Nephron (organoid): ENCODE measurements at regions not wholly inside any gene's neighbourhood (a gene's known extent, or its start where the extent isn't known, plus 50 kb on each side); places are given as distances from the start of the nearest gene placed in this dataset.

Experiments used
- H3K27ac Mint-ChIP-seq, 3 experiments: 2 replicates each; pipeline ENCODE4 v1.8.0; 2020; ENCODE audit warnings: mixed read lengths in 3 of 3, mild to moderate bottlenecking in 2 of 3, moderate library complexity in 1 of 3
- H3K27me3 Mint-ChIP-seq: 2 replicates; pipeline ENCODE4 v1.8.0; 2021; ENCODE audit warnings: low read depth, mild to moderate bottlenecking, moderate library complexity, mixed read lengths
- H3K36me3 Mint-ChIP-seq: 2 replicates; pipeline ENCODE4 v1.8.0; 2020; ENCODE audit warnings: low read depth, mixed read lengths
- H3K4me1 Mint-ChIP-seq: 2 replicates; pipeline ENCODE4 v1.8.0; 2020; ENCODE audit warnings: mixed read lengths
- H3K4me3 Mint-ChIP-seq, 3 experiments: 2 replicates each; pipeline ENCODE4 v1.8.0; 2020; ENCODE audit warnings: mild to moderate bottlenecking in 3 of 3, mixed read lengths in 3 of 3, moderate library complexity in 2 of 3
- H3K9me3 Mint-ChIP-seq: 2 replicates; pipeline ENCODE4 v1.8.0; 2020; ENCODE audit warnings: mixed read lengths
- CTCF ChIP-seq, 3 experiments: fragments of 200-600 bp; sonication (generic); IDR thresholded peaks; one replicate each; pipeline ENCODE4 v1.5.0; 2021; ENCODE audit warnings: antibody characterized with exemption in 3 of 3; ENCODE audit not compliant: unreplicated experiment in 3 of 3

- TF ChIP-seq CTCF (IDR thresholded peaks at IDR 0.05; ENCODE audit: unreplicated experiment in 3 of 3) = no peak
- H3K9me3 Mint-ChIP-seq = peaks cover 13% of the 10 kb centered on the region
- no peak overlapping the region for H3K27ac Mint-ChIP-seq
- no peaks in the 10 kb centered on the region for H3K27me3 Mint-ChIP-seq
- H3K4me3 Mint-ChIP-seq = no peak overlapping the region
- H3K36me3 Mint-ChIP-seq = no peaks in the 10 kb centered on the region
- no peaks in the 10 kb centered on the region for H3K4me1 Mint-ChIP-seq
Observed at GRCh38 chr12:41762691-41763090, 382.0 kb downstream of the GXYLT1 start.

- Mint-ChIP-seq H3K36me3 (no peaks in the 10 kb centered on the region), H3K4me1 (no peaks in the 10 kb centered on the region), H3K27ac (no peak overlapping the region), H3K4me3 (no peak overlapping the region), H3K9me3 (peaks cover 8% of the 10 kb centered on the region), H3K27me3 (peaks cover 5% of the 10 kb centered on the region)
- TF ChIP-seq CTCF (IDR thresholded peaks at IDR 0.05; ENCODE audit: unreplicated experiment in 3 of 3) = no peak
Observed at GRCh38 chr12:41745593-41745992, 399.1 kb downstream of the GXYLT1 start.

GRCh38 chr12:41743835-41744234 lies 400.8 kb downstream of the GXYLT1 start:
- H3K4me1 Mint-ChIP-seq = no peaks in the 10 kb centered on the region
- peaks cover 5% of the 10 kb centered on the region for H3K27me3 Mint-ChIP-seq
- H3K27ac Mint-ChIP-seq = no peak overlapping the region

GRCh38 chr12:41739066-41739465 lies 405.6 kb downstream of the GXYLT1 start:
- Mint-ChIP-seq H3K36me3 (no peaks in the 10 kb centered on the region), H3K4me3 (no peak overlapping the region), H3K27me3 (no peaks in the 10 kb centered on the region), H3K9me3 (peaks cover 9% of the 10 kb centered on the region), H3K4me1 (peaks cover 9% of the 10 kb centered on the region), H3K27ac (no peak overlapping the region)
- no peak for TF ChIP-seq CTCF (IDR thresholded peaks at IDR 0.05; ENCODE audit: unreplicated experiment in 3 of 3)

More at GRCh38 chr12:41743835-41744234, 400.8 kb downstream of the GXYLT1 start:
- Mint-ChIP-seq H3K36me3 (no peaks in the 10 kb centered on the region), H3K9me3 (peaks cover 7% of the 10 kb centered on the region), H3K4me3 (no peak overlapping the region)
- TF ChIP-seq CTCF (IDR thresholded peaks at IDR 0.05; ENCODE audit: unreplicated experiment in 3 of 3) = no peak

GRCh38 chr12:41737423-41737822 lies 407.3 kb downstream of the GXYLT1 start:
- Mint-ChIP-seq H3K9me3 (peaks cover 11% of the 10 kb centered on the region), H3K36me3 (no peaks in the 10 kb centered on the region), H3K27ac (peak overlapping the region in 2 of 3 experiments; percentile 39 to 48), H3K4me1 (peaks cover 9% of the 10 kb centered on the region), H3K4me3 (no peak overlapping the region), H3K27me3 (no peaks in the 10 kb centered on the region)
- no peak for TF ChIP-seq CTCF (IDR thresholded peaks at IDR 0.05; ENCODE audit: unreplicated experiment in 3 of 3)

GRCh38 chr12:41736436-41736835 lies 408.2 kb downstream of the GXYLT1 start:
- H3K27ac Mint-ChIP-seq = no peak overlapping the region
- H3K4me3 Mint-ChIP-seq = no peak overlapping the region
- peaks cover 9% of the 10 kb centered on the region for H3K4me1 Mint-ChIP-seq
- H3K9me3 Mint-ChIP-seq = peaks cover 11% of the 10 kb centered on the region
- H3K27me3 Mint-ChIP-seq = no peaks in the 10 kb centered on the region
- no peak for TF ChIP-seq CTCF (IDR thresholded peaks at IDR 0.05; ENCODE audit: unreplicated experiment in 3 of 3)
- H3K36me3 Mint-ChIP-seq = no peaks in the 10 kb centered on the region
